Head of caudate nucleus (tissue), 42 donors: ENCODE measurements at regions not wholly inside any gene's neighbourhood (a gene's known extent, or its start where the extent isn't known, plus 50 kb on each side); places are given as distances from the start of the nearest gene placed in this dataset.

ENCODE experiments used
- DNase-seq, 42 donors: peaks; one replicate each; pipeline versions ENCODE4 v3.0.0 to v3.0.0-alpha.2; 2020 to 2021; ENCODE audit warnings: mixed read lengths in 7 of 42
- intact Hi-C: fragments of 100-400 bp; cut with DNase I; formaldehyde crosslinking; loops from one replicate; pipeline ENCODE4 v1.15.0; 2022

DNA sequence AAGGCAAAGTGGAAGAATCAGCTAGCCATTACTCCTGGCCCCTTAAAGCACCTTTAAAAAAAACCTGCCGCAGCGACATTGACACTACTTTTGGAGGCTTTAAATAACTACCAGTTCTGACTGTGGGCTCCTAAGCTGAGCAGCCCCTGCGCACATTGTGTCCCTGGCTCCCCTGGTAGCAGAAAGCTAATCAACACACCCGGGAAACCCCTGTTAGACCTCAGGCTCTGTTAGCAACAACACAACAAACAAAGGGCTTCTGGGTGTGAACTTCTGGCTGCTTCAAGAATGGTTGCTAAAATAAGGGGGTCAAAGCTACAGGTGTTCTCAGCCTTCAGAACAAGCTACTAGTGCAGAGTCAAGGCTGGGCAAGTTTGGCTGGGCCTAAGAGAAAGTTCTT, 83.6 kb downstream of the TMEM100 start:
- no peak for DNase-seq
- intact Hi-C loops, result no loop called here

DNA sequence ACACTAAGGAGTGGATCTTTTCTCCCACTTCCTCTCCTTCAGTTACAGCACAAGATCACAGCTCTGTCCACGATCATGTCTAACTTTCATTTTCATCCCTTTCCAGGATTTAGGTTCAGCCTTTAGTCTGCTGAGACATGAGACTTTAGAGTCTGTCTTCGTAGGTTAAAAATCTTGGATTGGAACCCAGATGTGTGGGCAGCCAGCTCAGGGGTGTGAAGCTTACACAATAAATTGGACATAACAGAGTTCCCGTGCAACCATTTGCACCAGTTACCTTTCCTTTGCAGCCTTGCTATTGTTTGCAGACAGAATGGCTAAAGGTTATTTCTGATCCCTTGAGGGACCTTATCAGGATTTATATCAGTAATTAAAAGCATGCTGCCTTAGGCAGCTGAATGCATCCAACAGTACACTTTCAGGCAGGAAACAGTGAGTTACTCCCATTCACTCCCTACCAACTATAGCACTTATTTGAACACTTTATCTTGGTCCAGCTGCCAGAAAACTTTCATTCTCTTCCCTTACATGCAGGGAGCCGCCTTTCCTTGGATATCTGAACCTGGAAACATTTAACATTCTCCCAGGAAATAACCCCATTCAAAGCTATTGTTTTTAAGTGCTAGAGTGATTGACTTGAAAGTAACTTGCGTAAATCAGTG, 87.3 kb downstream of the TMEM100 start:
- no peak for DNase-seq
- intact Hi-C loops, result no loop called here

DNA sequence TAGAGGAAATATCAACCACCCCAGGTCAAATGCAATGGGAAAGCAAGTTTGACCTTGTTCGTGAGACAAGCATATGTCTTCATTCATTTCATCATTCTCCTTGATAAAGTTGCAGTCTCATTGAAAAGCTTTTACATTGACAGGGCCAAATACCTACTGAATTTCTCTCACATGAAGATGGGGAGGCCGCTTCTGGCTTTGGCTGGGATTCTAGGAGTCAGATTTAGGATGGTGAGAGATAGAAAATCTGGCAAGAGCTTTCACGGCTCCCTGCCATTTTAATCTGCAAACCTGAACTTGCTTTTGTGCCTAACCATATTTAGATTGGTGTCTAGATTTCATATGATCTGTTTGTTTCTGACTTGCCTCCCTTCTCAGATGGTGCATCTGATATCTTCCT, 88.0 kb downstream of the TMEM100 start:
- intact Hi-C loops, result no loop called here
- no peak for DNase-seq

- intact Hi-C loops, result no loop called here
- no peak for DNase-seq
Measured at GRCh38 chr17:55632893-55633292, 89.8 kb downstream of the TMEM100 start.

GRCh38 chr17:55632236-55632635, 90.4 kb downstream of the TMEM100 start:
- no peak for DNase-seq

DNA sequence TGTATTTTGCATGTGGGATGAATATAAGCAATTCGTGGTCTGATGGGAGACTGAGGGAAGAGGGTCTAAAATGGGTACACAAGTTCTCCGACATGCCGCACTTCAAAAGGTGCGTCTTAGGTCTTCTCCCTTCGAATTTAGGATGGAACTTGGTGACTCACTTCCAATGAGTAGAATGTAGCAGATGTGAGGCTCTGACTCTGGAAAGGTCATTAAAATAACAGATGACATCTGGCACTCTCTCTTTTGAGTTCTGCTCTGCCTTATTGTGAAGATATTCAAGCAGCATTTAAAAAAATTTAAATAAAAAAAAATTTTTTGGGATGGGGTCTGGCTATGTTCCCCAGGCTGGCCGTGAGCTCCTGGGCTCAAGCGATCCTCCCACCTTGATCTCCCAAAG, 92.7 kb downstream of the TMEM100 start:
- intact Hi-C loops, result no loop called here

More at GRCh38 chr17:55632236-55632635, 90.4 kb downstream of the TMEM100 start:
- intact Hi-C loops, result no loop called here

DNA sequence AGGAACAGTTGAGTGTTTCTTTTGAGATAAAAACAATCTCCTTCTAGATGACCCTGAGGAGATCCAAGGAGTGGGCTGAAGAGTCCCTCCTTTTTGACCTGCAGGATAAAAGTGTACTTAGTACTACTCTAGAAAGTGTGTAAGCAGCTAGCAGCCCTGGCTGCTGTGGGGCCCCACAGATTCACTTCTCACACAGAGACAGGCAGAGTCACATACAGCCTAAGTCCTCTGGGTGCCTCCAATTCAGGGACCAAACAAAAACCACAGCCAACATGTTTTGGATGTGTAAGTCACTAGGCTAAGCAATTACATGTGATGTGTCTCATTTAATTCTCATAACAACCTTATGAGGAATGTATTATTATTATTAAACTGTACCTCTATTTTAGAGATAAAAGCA, 97.1 kb downstream of the TMEM100 start:
- no peak for DNase-seq
- intact Hi-C loops, result no loop called here

More for the DNA sequence above, 92.7 kb downstream of the TMEM100 start:
- DNase-seq, result no peak

DNA sequence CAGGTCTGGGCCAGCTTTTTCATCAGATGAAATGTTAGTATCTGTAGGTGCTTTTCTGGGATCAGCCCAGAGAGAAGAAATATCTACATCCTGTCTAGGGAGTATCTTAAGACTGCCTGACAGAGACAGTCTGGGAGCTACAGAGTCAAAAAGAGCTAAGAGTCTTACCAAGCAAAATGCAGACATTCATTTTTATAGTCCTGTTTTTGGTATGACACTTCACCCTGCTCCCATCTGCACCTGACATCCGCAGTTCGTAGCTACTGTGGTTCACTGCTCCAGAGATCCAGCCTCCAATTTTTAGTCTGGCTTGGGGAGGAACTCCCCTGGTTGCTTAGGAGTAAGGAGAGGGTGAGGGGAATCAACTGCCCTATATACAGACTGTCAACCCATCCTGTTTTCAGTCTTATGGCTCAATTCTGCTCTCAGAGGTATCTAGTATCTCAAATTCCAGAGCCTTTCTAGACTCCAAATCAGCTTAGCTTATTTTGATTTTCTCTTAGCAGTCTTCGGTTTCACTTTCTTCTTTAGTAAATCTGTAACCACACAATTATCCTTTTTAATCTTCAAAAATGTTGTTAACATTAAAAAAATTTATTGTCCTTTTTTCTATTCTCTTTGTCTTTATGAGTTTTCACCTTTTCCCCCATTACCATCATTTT, 97.8 kb downstream of the TMEM100 start:
- intact Hi-C loops, result no loop called here
- no peak for DNase-seq

DNA sequence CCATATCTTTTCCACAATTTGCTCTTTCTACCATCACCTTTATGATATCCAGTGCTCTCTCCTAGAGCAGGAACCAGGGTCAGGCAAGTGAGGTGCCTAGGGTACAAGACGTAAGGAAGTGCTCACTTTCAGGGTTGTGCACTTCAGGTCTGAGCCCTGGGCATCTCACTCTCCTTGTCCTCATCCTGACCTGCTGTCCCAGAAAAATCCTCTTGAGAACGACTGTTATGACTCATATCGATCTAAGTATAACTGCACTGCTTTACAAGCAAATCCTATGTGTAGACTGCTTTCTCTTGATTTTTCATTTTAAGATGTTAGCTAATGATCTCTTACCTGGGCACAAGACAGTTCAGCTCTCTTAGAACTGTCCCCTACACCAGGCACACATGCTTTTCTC, 100.1 kb downstream of the TMEM100 start:
- DNase-seq, result no peak
- intact Hi-C loops, result no loop called here

GRCh38 chr17:55620945-55621344, 101.7 kb downstream of the TMEM100 start:
- no peak for DNase-seq
- intact Hi-C loops, result no loop called here

GRCh38 chr17:55620023-55620422, 102.6 kb downstream of the TMEM100 start:
- intact Hi-C loops, result no loop called here
- DNase-seq, result no peak

DNA sequence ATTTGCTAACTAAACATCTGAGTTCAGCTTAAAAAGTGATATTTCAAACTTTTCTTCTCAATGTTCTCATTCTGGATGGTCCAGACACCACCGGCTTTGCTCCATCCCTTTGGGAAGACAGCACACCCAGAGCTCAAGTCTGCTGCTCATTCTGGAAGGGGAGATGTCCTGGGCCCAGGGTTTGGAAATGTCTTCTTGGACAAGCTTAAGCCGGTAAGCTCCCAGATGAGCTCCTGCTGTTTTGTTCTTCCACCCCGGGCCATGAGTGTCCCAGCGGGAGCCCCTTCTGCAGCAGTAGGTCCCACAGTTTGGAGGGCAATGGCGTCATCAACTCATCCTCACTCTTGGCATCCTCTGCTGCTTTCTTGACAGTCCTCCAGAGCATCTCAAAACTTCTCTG, 105.2 kb downstream of the TMEM100 start:
- DNase-seq, result no peak
- intact Hi-C loops, result no loop called here

DNA sequence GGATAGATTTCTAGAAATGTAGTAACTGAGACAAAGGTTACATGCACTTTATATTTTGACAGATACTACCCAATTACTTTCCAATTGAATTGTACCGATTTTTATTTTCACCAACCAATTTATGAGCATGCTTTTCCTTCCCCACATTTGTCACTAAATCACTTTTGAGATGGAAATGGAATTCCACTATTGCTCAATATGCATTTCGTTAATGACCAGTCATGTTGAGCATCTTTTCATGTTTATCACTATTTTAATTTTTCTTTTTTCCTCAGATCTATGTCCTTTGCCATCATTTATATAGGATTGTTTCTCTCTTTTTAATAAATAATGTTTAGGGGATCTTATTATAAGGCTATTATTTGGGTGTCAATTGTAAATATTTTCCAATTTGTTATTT, 102.8 kb upstream of the SMIM36 start:
- DNase-seq, result no peak
- intact Hi-C loops, result no loop called here

- DNase-seq, result no peak
- intact Hi-C loops, result no loop called here
Measured at GRCh38 chr17:55612691-55613141, 101.5 kb upstream of the SMIM36 start.

- DNase-seq, result no peak
- intact Hi-C loops, result no loop called here
Measured at GRCh38 chr17:55607731-55608341, 96.6 kb upstream of the SMIM36 start.

GRCh38 chr17:55606488-55606815, 95.2 kb upstream of the SMIM36 start:
- DNase-seq, result no peak
- intact Hi-C loops, result no loop called here

- intact Hi-C loops, result no loop called here
- no peak for DNase-seq
Measured at GRCh38 chr17:55605705-55606487, 94.6 kb upstream of the SMIM36 start.

- intact Hi-C loops, result no loop called here
- no peak for DNase-seq
Measured at GRCh38 chr17:55601874-55602364, 90.7 kb upstream of the SMIM36 start.

- no peak for DNase-seq
- intact Hi-C loops, result no loop called here
Measured at GRCh38 chr17:55598495-55598894, 87.2 kb upstream of the SMIM36 start.
